Liver (tissue), 8 donors: ENCODE measurements at regions not wholly inside any gene's neighbourhood (a gene's known extent, or its start where the extent isn't known, plus 50 kb on each side); places are given as distances from the start of the nearest gene placed in this dataset.

Experiments used
- DNase-seq: peaks from one replicate; pipeline ENCODE4 v3.0.0-alpha.2; 2017; ENCODE audit warnings: low spot score
- H3K27ac ChIP-seq, 2 donors: one replicate each; pipeline ENCODE4 v1.7.0; 2013; ENCODE audit warnings: inconsistent platforms in 2 of 2, low read length in 2 of 2, control low read depth in 1 of 2, low read depth in 1 of 2, mild to moderate bottlenecking in 1 of 2
- H3K27me3 ChIP-seq, 4 donors: one replicate each; pipeline versions ENCODE4 v1.6.1 to v1.7.0; 2013; ENCODE audit warnings: low read length in 3 of 4, inconsistent platforms in 1 of 4, mild to moderate bottlenecking in 1 of 4, moderate library complexity in 1 of 4; ENCODE audit not compliant: control insufficient read depth in 4 of 4, insufficient read depth in 4 of 4
- H3K36me3 ChIP-seq, 4 donors: one replicate each; pipeline versions ENCODE4 v1.6.1 to v1.7.0; 2013; ENCODE audit warnings: low read length in 3 of 4, mild to moderate bottlenecking in 3 of 4, low read depth in 1 of 4, moderate library complexity in 1 of 4; ENCODE audit not compliant: control insufficient read depth in 4 of 4, insufficient read depth in 3 of 4
- H3K4me1 ChIP-seq, 4 donors: one replicate each; pipeline versions ENCODE4 v1.6.1 to v1.7.0; 2013; ENCODE audit warnings: low read length in 3 of 4, mild to moderate bottlenecking in 3 of 4, moderate library complexity in 1 of 4; ENCODE audit not compliant: control insufficient read depth in 4 of 4, insufficient read depth in 4 of 4
- H3K4me3 ChIP-seq, 3 donors: one replicate each; pipeline versions ENCODE4 v1.6.1 to v1.7.0; 2013; ENCODE audit warnings: low read length in 3 of 3, control low read depth in 1 of 3, low read depth in 1 of 3, mild to moderate bottlenecking in 1 of 3
- H3K9ac ChIP-seq, 2 donors: one replicate each; pipeline ENCODE4 v1.7.0; 2013; ENCODE audit warnings: low read length in 2 of 2, mild to moderate bottlenecking in 2 of 2, moderate library complexity in 2 of 2, control low read depth in 1 of 2, low read depth in 1 of 2
- H3K9me3 ChIP-seq, 4 donors: one replicate each; pipeline versions ENCODE4 v1.6.1 to v1.7.0; 2013; ENCODE audit warnings: low read length in 3 of 4; ENCODE audit not compliant: control insufficient read depth in 4 of 4
- ATF3 ChIP-seq: IDR thresholded peaks from 2 replicates; pipeline ENCODE4 v1.6.1; 2016; ENCODE audit warnings: antibody characterized with exemption
- CTCF ChIP-seq: fragments of 150-350 bp; IDR thresholded peaks from 2 replicates; pipeline ENCODE4 v1.5.1; 2017; ENCODE audit warnings: improper control_type of control experiment, low read depth, low read length; ENCODE audit not compliant: missing input control
- EGR1 ChIP-seq, 2 donors: IDR thresholded peaks; 2 replicates each; pipeline ENCODE4 v1.6.1; 2016 to 2018; ENCODE audit warnings: antibody characterized with exemption in 2 of 2, low read depth in 2 of 2
- FOXA1 ChIP-seq: IDR thresholded peaks from 2 replicates; pipeline ENCODE4 v1.6.1; 2016; ENCODE audit warnings: antibody characterized with exemption
- FOXA2 ChIP-seq: IDR thresholded peaks from 2 replicates; pipeline ENCODE4 v1.6.1; 2016; ENCODE audit warnings: antibody characterized with exemption
- GABPA ChIP-seq, 2 donors: IDR thresholded peaks in 1 of 2; conservative IDR thresholded peaks in 1 of 2; 2 replicates each; pipeline ENCODE4 v1.6.1; 2016; ENCODE audit warnings: antibody characterized with exemption in 2 of 2, mild to moderate bottlenecking in 1 of 2, moderate library complexity in 1 of 2
- HNF4A ChIP-seq, 2 donors: conservative IDR thresholded peaks; 2 replicates each; pipeline ENCODE4 v1.6.1; 2016; ENCODE audit warnings: antibody characterized with exemption in 2 of 2, mild to moderate bottlenecking in 2 of 2
- HNF4G ChIP-seq: IDR thresholded peaks from 2 replicates; pipeline ENCODE4 v1.6.1; 2016; ENCODE audit warnings: antibody characterized with exemption
- JUND ChIP-seq, 2 donors: IDR thresholded peaks; 2 replicates each; pipeline ENCODE4 v1.6.1; 2016; ENCODE audit warnings: antibody characterized with exemption in 2 of 2
- NR2F2 ChIP-seq: IDR thresholded peaks from 2 replicates; pipeline ENCODE4 v1.6.1; 2016; ENCODE audit warnings: antibody characterized with exemption
- RAD21 ChIP-seq, 2 donors: IDR thresholded peaks; 2 replicates each; pipeline ENCODE4 v1.6.1; 2016; ENCODE audit warnings: antibody characterized with exemption in 2 of 2, mild to moderate bottlenecking in 2 of 2
- REST ChIP-seq: IDR thresholded peaks from 2 replicates; pipeline ENCODE4 v1.6.1; 2016; ENCODE audit warnings: antibody characterized with exemption, mild to moderate bottlenecking
- RXRA ChIP-seq, 2 donors: IDR thresholded peaks; 2 replicates each; pipeline ENCODE4 v1.6.1; 2017 to 2018; ENCODE audit warnings: antibody characterized with exemption in 2 of 2, mild to moderate bottlenecking in 1 of 2
- SP1 ChIP-seq: IDR thresholded peaks from 2 replicates; pipeline ENCODE4 v1.6.1; 2018; ENCODE audit warnings: antibody characterized with exemption, mild to moderate bottlenecking
- TAF1 ChIP-seq: conservative IDR thresholded peaks from 2 replicates; pipeline ENCODE4 v1.6.1; 2016; ENCODE audit warnings: antibody characterized with exemption, mild to moderate bottlenecking
- YY1 ChIP-seq: IDR thresholded peaks from 2 replicates; pipeline ENCODE4 v1.6.1; 2016; ENCODE audit warnings: antibody characterized with exemption, mild to moderate bottlenecking
- ZBTB33 ChIP-seq: IDR thresholded peaks from 2 replicates; pipeline ENCODE4 v1.6.1; 2016; ENCODE audit warnings: antibody characterized with exemption
- WGBS: extraction: QIAGEN DNeasy Blood & Tissue Kit; methylation state at CpG from one replicate; pipeline ENCODE4 v1.1.7; 2013; 5-methylcytosine and 5-hydroxymethylcytosine counted together
- donor health status: healthy.
- donor health status: healthy.
- donor health status: healthy.
- donor health status: healthy.
- donor health status: healthy.

GRCh38 chr14:37712976-37713431 is 117.6 kb downstream of the TTC6 start:
- no peaks in the 10 kb centered on the region for H3K27me3 ChIP-seq
- peaks cover 0 to 17% (median 13%) of the 10 kb centered on the region in 4 donors for H3K4me1 ChIP-seq
- TF ChIP-seq TAF1 (no peak), GABPA (IDR thresholded peaks at IDR 0.05 in 1 of 2, conservative IDR thresholded peaks at IDR 0.05 in 1 of 2) (no peak), EGR1 (IDR thresholded peaks at IDR 0.05; ENCODE audit: low read depth in 2 of 2) (no peak), FOXA2 (no peak), HNF4A (conservative IDR thresholded peaks at IDR 0.05) (no peak), FOXA1 (no peak), JUND (IDR thresholded peaks at IDR 0.05) (no peak), CTCF (no peak), YY1 (no peak), SP1 (no peak), REST (no peak), NR2F2 (no peak)
- H3K4me3 ChIP-seq, result no peak overlapping the region
- peaks cover 0 to 3% (median under 1%) of the 10 kb centered on the region in 4 donors for H3K36me3 ChIP-seq
- WGBS, result 91% methylated on average over 3 of the region's 3 CpGs
- H3K9me3 ChIP-seq, result no peaks in the 10 kb centered on the region
- no peak for DNase-seq
- H3K27ac ChIP-seq, result no peak overlapping the region
- no peak overlapping the region for H3K9ac ChIP-seq

- DNase-seq, result no peak
- Histone ChIP-seq H3K27ac (no peak overlapping the region), H3K9ac (no peak overlapping the region), H3K36me3 (peaks cover 0 to 6% (median 0%) of the 10 kb centered on the region in 4 donors), H3K9me3 (no peaks in the 10 kb centered on the region), H3K4me1 (no peaks in the 10 kb centered on the region), H3K4me3 (no peak overlapping the region), H3K27me3 (no peaks in the 10 kb centered on the region)
- TF ChIP-seq ATF3 (no peak), SP1 (no peak), ZBTB33 (no peak), TAF1 (no peak), JUND (IDR thresholded peaks at IDR 0.05) (no peak), EGR1 (IDR thresholded peaks at IDR 0.05; ENCODE audit: low read depth in 2 of 2) (no peak), HNF4G (no peak), FOXA1 (no peak), RAD21 (IDR thresholded peaks at IDR 0.05) (no peak), YY1 (no peak), FOXA2 (no peak), HNF4A (conservative IDR thresholded peaks at IDR 0.05) (no peak), REST (no peak), RXRA (IDR thresholded peaks at IDR 0.05) (no peak)
- 99% methylated on average over 1 of the region's 1 CpG for WGBS
Measured at GRCh38 chr14:37720131-37720530, 124.7 kb downstream of the TTC6 start.
